GM21723 (cell line): ENCODE measurements at regions not wholly inside any gene's neighbourhood (a gene's known extent, or its start where the extent isn't known, plus 50 kb on each side); places are given as distances from the start of the nearest gene placed in this dataset.
A peak's percentile ranks its signal among the peaks of the same experiment; 100 is the strongest.
"Not testable (repeated sequence)": the region's sequence is repeated elsewhere in the genome, so short reads cannot be mapped to it uniquely, and the experiment has no call there.

Experiments
- ATAC-seq: cut with Tn5 transposase; IDR thresholded peaks from one replicate; pipeline ENCODE4 v1.9.1; 2021; ENCODE audit warnings: mild to moderate bottlenecking, moderate library complexity; ENCODE audit not compliant: unreplicated experiment

DNA sequence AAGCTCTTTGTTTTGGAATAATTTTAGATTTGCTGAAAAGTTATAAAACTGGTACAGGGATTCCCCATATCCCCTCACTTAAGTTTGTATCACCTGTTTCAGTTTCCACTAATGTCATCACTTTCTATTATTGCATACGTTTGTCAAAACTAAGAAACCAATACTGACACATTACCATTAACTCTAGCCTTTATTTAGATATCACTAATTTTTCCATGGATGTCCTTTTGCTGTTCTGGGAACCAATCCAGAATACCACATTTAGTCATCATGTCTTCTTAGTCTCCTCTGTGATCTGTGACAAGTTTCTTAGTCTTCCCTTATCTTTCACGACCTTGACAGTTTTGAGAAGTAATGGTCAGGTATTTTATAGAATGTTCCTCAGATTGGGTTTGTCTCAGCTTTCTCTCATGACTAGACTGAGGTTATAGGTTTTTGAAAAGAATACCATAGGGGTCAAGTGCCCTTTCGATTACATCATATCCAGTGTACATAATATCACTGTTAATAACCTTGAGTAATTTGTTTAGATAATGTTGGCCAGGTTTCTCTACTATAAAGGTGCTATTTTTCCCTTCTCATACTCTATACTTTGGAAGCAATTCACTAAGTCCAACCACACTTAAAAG is 51.9 kb upstream of the NMUR2 start:
- ATAC-seq: peak; percentile 77

DNA sequence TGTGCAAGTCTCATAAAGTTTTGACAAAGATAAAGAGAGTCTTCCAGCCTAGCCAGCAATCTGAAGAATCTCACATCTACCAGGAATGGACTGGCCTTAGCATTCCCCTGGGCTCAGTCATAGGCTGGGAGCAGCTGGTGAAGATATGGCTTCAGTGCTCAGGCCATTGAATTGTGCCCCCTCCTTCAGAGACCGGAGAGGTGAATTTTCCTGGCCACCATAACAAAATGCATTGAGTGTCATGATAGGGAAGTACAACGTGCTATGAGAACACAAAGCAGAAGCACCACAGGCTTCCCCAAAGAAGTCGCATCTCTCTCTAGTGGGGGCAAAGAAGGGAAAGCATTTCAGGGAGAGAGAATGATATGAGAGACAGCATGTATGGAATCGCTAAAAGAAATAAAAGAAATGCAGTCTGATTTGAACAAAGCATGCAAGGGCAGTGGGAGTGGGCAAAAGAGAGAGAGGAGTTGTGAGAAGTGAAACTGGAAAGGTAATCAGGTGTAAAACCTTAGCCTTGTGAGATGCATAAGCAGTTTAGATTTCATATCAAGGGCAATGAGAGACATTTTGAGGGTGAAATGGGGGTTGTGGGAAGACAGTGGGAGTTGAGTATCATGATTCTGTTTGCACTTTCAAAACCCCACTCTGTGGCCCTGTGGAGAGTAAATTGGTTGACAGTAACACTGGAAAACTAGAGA is 57.1 kb upstream of the NMUR2 start:
- ATAC-seq: peak; percentile 92

DNA sequence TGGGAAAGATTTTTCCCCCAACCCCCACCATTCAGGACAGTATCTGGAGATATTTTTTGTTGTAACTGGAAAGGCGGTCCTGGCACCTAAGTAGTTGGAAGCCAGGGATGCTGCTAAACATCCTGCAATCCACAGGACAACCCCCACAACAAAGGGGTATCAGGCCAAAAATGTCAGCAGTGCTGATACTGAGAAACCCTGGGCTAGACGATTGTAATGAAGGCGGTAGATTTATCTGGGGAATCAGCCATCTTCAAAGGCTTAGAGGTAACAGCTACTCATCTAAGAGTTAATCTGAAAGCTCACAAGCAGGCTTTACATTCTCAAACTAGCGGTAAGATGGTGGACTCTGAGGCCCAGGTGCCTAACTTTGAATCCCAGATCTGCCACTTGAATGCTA is 59.0 kb upstream of the NMUR2 start:
- no peak for ATAC-seq

DNA sequence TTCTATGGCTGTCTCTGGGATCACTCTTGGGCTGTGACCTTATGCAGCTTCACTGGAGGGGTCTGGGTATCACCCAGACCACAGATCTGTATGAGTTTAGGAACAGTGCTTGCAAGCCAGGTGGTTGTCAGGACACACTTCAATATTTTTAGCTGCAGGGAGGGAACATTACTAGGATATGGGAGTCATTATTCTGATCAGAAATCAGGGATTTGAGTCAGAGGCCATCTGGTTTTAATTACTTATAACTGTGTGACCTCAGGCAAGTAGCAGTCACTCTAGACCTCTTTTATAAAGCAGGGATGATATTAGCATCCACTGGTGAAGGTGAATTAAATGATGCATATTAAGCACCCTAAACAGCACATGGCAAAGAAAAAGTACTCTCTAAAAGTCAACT is 60.1 kb upstream of the NMUR2 start:
- ATAC-seq: no peak

DNA sequence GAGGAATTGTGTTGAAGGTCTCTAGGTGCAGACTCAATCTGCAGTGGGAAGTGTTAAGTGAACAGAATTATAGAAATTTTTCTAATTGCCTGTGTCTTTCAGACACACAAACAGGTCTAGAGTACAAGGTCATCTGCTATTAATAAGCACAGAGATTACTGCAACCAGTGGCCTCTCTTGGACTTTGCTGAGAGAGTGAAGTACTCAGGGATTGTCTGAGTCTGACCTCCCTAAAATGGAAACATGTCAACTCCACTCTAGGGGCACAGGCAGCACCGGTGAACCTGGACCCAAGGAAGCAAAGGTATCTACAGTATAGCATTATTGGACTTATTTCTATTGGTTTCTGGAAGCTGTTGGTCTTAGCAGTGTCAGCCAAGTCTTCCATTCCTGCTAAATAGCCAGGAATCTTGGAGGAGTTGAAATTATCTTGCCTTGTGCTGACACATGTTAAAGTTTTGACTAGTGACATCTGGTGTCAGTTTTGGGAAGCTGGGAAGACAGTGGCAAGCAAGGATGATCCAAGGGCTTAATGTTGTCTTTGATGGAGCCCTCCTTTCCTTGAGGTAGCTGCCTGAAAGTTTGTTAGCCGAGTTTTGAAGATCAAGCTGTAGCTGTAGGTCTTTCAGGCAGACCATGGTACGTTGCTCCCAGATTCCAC is 61.1 kb upstream of the NMUR2 start:
- ATAC-seq: no peak

DNA sequence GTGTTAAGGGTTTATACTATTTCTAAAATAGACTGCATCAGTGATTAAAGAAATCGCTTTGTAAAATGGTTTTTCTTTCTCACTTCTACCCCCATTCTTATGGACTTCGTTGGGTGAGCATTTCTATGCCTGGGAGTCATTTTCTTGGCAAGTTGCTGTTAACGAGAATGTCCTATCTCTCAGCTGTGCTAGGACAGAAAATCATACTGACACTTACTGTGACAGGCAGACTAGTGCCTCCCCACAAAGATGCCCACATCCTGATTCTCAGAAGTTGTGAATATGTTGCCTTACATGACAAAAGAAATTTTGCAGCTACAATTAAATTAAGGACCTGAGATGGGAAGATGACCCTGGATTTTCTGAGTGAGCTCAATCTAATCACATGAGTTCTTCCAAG is 65.1 kb upstream of the NMUR2 start:
- no peak for ATAC-seq

DNA sequence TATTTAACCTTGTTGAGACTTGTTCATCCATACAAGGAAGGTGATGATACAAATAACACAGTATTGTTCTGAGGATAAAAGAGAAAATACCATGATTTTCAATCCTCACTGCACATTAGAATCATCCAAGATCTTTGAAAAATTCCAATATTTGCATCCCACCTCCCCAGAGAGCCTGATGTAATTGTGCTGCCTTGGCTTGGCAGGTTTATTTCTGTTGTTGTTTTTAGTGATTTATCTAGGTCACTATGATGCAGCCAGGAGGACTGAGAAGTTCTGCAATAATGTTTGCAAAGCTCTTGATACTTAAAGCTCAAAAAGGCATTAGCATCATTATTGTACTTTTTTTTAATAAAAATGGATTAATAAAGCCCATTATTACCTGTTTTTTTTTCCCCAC is 67.0 kb upstream of the NMUR2 start:
- no peak for ATAC-seq

DNA sequence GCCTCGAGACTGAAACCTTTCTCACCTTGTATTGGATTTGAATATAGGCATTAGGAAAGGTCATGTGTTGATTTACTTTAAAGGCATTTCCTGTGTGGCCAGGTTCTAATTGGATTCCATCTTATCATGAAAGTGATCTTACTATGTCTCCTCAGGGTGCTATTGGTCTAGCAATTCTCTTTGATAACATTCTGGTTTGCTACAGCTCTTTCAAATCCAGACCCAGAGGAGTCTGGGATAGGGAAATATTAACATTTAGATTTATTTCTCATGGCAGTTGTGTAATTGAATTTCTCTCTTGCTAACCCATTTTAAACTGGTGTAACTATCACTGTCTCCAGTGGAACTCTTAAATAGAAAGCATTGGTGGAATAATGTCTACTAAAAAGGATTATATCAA is 69.9 kb upstream of the NMUR2 start:
- ATAC-seq: no peak

DNA sequence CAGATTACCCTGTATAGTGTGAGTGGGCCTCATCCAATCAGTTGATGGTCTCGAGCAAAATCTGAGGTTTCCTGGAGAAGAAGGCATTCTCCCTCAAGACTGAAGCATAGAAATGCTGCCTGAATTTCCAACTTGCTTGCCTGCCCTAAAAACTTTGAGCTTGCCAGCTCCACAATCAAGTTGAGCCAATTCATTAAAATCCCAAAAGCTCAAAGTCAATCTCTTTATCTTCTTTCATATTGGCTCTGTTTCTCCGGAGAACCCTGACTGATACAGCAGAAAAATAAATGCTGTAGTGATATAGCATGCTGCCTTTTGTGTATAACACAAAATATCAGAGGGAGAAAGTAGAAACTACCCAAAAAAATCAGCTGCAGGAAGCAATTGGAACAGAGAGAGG is 72.5 kb upstream of the NMUR2 start:
- no peak for ATAC-seq

DNA sequence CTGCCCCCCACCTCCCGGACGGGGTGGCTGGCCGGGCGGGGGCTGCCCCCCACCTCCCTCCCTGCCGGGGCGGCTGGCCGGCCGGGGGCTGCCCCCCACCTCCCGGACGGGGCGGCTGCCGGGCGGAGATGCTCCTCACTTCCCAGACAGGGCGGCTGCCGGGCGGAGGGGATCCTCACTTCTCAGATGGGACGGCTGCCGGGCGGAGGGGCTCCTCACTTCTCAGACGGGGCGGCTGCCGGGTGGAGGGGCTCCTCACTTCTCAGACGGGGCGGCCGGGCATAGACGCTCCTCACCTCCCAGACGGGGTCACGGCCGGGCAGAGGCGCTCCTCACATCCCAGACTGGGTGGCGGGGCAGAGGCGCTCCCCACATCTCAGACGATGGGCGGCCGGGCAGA is 74.8 kb upstream of the NMUR2 start:
- not testable (repeated sequence) for ATAC-seq

DNA sequence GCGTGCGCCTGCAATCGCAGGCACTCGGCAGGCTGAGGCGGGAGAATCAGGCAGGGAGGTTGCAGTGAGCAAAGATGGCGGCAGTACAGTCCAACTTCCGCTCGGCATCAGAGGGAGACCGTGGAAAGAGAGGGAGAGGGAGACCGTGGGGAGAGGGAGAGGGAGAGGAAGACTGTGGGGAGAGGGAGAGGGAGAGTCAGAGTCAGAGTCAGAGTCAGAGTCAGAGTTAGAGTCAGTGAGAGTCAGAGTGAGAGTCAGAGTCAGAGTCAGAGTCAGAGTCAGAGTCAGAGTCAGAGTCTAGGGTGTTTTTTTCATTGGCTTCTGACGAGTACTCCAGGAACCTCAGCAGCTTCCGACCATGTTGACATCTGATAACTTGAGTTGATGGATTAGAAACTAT is 75.6 kb upstream of the NMUR2 start:
- peak; percentile 71 for ATAC-seq

DNA sequence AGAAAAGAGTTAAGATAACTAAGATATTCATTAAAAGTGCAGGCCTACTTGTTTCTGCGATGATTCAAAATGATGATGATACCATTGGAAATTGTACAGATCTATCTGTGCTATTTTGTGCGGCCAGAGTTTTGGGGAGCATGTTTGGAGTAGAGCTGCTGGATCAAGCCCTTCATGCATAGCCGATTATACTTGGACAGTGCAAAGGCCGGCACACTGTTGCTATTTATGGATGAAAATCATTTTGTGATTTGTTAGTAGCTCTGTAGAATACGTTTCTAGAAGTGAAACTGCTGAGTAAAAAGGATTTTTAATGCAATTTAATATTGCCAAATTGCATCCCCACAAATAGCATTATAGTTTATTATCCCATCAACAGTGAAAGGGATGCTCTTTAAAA is 82.1 kb upstream of the NMUR2 start:
- ATAC-seq: no peak

DNA sequence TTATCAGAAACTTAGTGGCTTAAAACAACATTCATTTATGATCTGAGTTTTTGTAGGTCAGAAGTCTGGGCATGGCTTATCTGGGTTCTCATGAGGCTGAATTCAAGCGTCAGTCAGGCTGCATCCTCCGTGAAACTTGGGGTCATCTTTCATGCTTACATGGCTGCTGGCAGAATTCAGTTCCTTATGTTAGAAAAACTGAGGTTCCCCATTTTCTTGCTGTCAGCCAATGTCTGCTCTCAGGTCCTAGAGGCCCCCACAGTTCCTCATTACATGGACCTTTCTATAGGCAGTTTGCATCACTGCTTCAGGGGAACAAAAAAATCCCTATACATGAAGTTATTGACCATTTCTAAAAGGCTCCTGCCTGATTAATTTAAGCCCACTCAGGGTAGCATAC is 83.8 kb upstream of the NMUR2 start:
- no peak for ATAC-seq

DNA sequence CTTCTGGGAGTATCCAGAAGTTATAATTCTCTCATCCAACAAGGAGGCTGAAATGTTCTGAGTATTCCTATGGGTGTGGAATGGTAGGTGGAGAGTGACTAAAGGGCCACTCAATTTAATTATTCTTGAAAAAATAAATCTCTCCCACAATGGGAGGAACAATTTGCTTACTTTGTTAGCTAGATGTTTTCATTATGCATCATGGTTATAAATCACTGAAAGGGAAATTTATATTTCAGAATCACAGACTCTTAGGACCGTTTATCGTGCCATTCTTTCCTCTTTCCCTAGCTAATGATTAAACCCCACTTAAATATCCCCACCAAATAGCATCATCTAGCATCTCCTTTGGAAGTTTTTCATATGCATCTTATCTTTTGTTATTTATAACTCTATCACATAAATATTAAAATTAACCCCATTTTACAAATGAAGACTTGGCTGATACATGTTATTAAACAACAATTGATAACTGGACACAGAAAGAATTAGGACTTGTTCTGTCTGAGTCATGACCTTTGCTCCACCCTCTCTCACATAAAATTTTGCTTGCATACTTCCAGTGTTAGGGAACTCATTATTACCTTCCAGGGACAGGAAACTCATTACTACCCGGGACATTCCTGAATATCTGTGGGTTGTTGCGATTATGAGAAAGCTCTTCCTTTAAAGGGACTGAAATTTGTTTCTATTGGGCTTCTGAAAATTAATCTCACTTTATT is 94.9 kb upstream of the NMUR2 start:
- no peak for ATAC-seq

DNA sequence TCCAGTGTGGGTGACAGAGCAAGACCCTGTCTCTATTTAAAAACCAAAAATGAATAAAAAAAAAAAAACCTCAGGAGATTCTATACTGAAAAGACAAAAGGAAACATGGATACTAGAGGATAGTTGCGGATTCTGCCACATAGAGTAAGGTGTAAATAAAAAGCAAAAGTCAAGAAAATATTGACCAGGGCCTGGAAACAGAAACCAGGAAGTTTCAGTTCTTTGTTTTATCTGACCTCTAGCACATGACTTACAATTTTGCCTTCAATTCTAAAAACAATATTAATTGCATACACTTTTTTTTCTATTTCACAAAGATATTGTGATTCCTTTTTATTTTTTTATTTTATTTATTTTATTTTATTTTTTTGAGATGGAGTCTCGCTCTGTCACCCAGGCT is 96.2 kb upstream of the NMUR2 start:
- no peak for ATAC-seq

DNA sequence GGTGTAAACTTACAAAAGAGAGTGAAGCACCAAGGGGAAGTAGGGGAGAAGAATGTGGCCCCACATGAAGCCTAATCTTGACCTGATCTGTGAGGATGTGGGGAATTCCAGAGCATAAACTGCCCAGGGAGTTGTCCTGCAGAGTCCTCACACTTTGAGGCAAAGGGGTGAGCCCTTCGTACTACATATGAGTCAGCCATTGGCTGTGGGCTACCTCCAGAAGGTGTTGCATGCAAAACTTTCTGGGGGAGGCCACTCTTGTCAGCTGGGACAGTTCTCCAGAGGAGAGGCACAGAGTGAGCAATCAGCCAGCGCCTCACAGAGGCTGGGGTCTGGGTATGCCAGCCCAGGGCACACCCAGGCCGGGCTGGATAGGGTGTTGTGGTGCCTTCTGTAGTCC is 98.1 kb upstream of the NMUR2 start:
- ATAC-seq: no peak

DNA sequence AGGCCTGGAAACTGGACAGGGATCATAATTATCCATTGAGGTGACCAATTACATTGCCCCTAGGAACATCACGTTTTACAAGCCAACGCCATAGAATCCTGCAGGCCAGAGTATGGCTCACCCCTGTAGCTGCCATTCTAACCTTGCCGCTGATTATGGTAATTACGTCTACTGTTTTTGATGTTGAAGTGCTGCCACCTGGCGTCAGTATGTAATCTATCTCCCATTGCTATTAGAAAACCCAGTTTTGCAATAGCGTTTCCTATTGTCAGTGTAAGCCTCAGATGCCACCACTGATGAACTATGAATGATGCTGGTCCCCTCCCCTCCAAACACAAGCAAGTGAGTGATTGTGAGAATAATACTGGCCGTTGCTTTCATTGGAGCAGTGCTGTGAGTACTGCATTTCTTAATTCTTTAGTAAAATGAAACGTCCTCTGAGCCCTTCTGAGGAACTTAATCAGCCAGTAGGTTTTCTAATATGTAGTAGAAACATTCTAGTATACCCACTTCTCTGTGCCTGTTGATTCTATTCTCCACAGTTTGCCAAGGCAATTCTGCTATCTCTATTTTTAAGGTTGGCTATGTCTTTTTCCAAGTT is 100.5 kb upstream of the NMUR2 start:
- peak; percentile 91 for ATAC-seq

DNA sequence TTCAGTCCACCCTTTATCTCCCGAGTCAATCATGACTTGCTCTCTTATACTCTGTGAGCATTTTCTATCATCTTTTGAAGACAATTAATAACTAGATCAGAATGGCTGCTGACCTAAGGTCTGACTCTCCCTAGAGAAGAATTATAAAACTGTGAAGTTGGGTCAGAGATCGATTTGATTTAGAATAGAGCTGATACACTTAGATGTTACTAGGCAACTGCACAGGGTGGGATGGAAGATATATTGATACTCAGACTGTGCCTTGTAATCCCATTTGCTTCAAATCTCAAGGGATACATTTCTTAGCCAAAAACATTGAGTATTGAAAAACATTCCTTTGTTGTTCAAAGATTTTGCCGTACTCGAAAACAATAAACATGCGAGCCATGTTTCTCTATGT is 106.0 kb upstream of the NMUR2 start:
- no peak for ATAC-seq

DNA sequence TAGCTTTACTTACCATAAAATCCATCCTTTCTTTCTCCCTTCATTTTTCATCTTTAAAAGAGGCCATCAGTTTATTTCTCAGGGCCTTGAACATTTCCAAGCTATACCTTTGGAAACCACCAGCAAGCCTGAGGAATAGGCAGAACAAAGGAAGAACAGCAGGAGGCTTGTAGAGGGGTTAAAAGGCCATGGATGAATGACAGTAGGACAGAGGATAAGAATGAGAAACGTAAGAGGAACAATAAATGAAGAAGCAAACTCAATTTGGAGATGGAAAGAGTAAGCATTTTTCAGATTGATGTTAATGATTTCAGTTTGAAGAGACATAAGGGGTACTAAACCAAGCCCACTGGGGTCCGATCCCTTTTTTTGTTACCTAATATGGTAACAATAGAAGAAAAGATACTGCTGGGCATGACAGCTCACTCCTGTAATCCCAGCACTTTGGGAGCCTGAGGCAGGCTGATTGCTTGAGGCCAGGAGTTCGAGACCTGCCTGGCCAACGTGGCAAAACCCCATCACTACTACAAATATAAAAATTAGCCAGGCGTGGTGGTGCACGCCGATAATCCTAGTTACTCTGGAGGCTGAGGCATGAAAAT is 106.6 kb upstream of the NMUR2 start:
- no peak for ATAC-seq

DNA sequence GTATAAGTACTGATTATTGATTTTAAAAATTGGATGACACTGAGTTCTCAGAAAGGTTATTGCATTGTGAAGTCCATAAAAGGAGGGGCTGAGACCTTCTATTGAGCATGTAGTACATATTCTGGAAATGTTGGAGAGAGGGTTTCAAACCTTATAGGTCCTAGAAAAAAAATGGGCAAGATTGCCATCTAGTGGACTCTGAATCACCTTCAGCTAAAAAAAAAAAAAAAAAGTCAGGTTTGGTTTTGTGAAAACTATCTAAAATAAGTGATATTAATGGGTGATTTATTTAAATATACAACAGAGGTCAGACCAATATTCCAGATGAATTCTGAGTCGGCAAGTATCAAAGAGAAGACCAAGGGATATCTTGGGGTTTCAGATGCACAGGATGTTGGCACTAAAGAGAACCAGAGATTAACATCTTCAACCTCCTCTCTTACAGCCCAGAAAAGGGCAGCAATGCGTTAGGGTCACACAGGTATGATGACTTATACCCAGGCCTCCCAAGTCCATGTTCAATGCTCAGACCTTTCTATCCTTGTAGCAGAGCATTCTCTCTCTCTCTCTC is 109.8 kb upstream of the NMUR2 start:
- ATAC-seq: no peak

DNA sequence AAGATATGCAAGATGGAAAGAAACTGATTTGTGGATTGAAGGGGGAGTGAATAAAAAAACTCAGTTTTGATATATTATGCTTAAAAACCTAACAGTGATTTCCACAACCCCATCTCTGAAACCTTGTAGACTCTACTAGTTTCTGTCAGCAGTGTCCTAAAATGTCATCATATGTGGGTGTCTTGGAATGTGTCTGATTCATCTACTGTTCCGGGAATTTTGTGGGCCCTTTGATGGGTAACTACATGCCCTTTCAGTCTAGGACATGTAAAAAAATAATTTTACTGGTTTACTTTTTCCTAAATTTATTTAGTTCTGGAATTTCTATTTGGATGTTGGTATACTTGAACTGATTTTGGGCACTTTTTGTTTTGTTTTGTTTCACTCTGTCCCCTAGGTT is 118.9 kb upstream of the NMUR2 start:
- ATAC-seq: no peak
